ENCODE measurements at regions not wholly inside any gene's neighbourhood (a gene's known extent, or its start where the extent isn't known, plus 50 kb on each side); places are given as distances from the start of the nearest gene placed in this dataset.
"Not testable (repeated sequence)": the region's sequence is repeated elsewhere in the genome, so short reads cannot be mapped to it uniquely, and the experiment has no call there.

DNA sequence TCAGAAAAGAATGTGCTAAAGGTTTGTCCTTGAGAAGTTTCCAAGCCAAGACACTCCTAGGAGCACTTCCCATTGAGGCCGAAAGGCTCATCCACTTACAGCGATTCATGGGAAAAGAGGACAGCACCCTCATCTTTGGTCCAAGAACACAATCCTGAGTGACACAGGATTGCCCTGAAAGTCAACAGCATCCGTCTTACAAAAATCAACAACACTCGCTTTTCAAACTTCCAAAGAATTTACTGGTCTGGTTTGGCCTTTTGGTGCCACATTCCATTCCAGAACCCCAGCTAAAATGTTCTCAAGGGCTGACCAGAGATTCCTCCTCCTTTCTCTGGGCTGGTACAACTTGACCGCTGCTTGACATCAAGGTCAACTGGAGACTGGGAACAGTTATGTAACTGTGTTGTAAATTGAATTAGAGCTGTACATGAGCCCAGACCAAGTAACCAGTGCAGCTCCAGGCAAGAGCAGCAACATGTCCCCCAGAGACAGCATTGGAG, 415.8 kb upstream of the PIK3R1 start:
- H3K36me3 ChIP-seq, result no peaks in the 10 kb centered on the region
- intact Hi-C loops (cut with DNase I; ENCODE audit: low total_unique reads), result no loop called here
- no peaks in the 10 kb centered on the region for H3K27me3 ChIP-seq
- no peaks in the 10 kb centered on the region for H3K9me3 ChIP-seq
- TF ChIP-seq, protein P1, sequence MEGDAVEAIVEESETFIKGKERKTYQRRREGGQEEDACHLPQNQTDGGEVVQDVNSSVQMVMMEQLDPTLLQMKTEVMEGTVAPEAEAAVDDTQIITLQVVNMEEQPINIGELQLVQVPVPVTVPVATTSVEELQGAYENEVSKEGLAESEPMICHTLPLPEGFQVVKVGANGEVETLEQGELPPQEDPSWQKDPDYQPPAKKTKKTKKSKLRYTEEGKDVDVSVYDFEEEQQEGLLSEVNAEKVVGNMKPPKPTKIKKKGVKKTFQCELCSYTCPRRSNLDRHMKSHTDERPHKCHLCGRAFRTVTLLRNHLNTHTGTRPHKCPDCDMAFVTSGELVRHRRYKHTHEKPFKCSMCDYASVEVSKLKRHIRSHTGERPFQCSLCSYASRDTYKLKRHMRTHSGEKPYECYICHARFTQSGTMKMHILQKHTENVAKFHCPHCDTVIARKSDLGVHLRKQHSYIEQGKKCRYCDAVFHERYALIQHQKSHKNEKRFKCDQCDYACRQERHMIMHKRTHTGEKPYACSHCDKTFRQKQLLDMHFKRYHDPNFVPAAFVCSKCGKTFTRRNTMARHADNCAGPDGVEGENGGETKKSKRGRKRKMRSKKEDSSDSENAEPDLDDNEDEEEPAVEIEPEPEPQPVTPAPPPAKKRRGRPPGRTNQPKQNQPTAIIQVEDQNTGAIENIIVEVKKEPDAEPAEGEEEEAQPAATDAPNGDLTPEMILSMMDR (IDR thresholded peaks at IDR 0.05), result no peak
- TF ChIP-seq POLR2A (IDR thresholded peaks at IDR 0.05), result no peak
- peak overlapping the region; percentile 67 to 68 for H3K27ac ChIP-seq
- no peaks in the 10 kb centered on the region for H3K4me1 ChIP-seq
- DNase-seq, result peak; percentile 44 to 60
- no peak overlapping the region for H3K4me3 ChIP-seq

DNA sequence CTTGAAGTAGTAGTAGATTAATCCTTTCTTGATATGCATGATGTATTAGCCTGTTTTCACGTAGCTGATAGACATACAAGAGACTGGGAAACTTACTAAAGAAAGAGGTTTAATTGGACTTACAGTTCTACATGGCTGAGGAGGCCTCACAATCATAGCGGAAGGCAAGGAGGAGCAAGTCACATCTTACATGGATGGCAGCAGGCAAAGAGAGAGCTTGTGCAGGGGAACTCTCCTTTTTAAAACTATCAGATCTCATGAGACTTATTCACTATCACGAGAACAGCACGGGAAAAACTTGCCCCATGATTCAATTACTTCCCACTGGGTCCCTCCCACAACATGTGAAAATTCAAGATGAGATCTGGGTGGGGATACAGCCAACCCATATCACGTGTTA, 417.1 kb upstream of the PIK3R1 start:
- H3K27me3 ChIP-seq; H3K4me1 ChIP-seq; H3K4me3 ChIP-seq; H3K36me3 ChIP-seq; DNase-seq; H3K9me3 ChIP-seq; intact Hi-C loops (cut with DNase I; ENCODE audit: low total_unique reads): not testable (repeated sequence)
- H3K27ac ChIP-seq, result peak overlapping the region in 1 of 2 donors; percentile 68

DNA sequence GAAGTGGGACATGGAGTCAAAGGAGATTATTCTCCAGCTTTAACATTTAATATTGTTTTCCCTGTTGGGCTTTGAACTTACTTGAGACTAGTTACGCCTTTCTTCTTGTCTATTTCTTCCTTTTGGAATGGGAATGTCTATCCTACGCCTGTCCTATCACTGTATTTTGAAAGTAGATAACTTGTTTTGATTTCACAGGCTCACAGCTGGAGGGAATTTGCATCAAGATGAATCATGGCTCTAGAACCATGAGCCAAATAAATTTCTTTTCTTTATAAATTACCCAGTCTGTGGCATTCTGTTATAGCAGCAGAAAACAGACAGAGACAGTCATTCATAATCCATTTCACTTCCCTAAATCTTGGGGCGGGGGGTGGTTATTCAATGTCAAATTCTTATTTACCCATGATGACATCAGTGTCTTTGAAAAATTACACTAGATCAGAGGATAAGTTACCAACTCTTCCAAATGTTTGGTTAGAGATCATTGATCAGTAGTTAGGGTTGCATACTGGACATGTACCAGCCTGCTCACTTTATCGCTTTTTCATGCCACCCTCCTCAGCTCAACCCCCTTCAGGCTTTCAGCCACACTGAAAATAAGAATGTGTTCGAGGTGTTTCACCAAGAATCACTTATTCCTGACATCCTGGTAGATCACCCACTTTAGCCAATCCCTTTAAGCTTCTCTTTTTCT, 419.6 kb upstream of the PIK3R1 start:
- Histone ChIP-seq H3K36me3 (no peaks in the 10 kb centered on the region), H3K27ac (peak overlapping the region in 1 of 2 donors; percentile 5), H3K27me3 (no peaks in the 10 kb centered on the region), H3K4me1 (no peaks in the 10 kb centered on the region), H3K4me3 (no peak overlapping the region), H3K9me3 (no peaks in the 10 kb centered on the region)
- TF ChIP-seq, protein P1 (IDR thresholded peaks at IDR 0.05), result no peak
- no peak for TF ChIP-seq POLR2A (IDR thresholded peaks at IDR 0.05)
- DNase-seq, result no peak
- intact Hi-C loops (cut with DNase I; ENCODE audit: low total_unique reads), result no loop called here

DNA sequence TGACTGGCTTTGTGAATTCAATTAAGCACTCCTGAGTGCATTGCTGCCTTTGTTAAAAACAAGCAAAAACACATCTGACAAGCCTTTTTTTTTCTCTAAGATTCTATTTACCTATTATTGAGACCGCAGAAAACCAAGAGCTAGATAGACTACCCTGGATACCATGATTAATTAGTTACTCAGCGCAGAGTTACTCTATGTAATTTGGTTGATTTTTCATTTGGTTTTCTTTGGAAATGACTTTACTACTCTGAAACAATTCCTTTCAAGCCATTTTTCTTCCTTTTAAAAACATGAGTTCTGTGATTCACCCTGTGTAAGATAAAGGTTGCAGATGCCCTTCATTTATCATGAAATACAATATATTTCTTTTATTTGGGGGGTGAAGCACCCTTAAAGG, 421.6 kb upstream of the PIK3R1 start:
- Histone ChIP-seq H3K27me3 (no peaks in the 10 kb centered on the region), H3K9me3 (no peaks in the 10 kb centered on the region), H3K4me3 (no peak overlapping the region), H3K27ac (peak overlapping the region in 1 of 2 donors; percentile 22), H3K36me3 (no peaks in the 10 kb centered on the region), H3K4me1 (no peaks in the 10 kb centered on the region)
- no peak for DNase-seq
- intact Hi-C loops (cut with DNase I; ENCODE audit: low total_unique reads), result no loop called here
- TF ChIP-seq, protein P1 (IDR thresholded peaks at IDR 0.05), result no peak
- no peak for TF ChIP-seq POLR2A (IDR thresholded peaks at IDR 0.05)

DNA sequence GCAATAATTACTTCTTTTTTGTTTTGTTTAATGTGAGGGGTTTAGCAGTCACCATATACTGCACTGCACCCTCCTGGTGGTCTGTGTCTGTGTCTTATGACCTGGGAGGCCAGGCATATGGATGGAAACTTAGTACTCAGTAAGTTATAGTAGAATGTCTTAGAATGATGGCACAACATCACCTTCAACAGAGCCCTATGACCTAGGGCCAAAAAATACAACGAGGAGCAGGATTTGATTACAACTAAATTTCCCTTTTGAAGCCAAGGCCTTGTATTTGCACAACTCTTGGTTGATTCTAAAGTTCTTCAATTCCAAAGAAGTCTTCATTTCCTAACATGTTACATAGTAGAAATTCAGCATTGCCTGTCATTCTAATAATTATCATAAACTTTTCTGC, 422.1 kb upstream of the PIK3R1 start:
- no peaks in the 10 kb centered on the region for H3K27me3 ChIP-seq

More for the DNA sequence above, 422.1 kb upstream of the PIK3R1 start:
- no peak for DNase-seq
- no peaks in the 10 kb centered on the region for H3K9me3 ChIP-seq
- H3K36me3 ChIP-seq, result no peaks in the 10 kb centered on the region
- H3K4me1 ChIP-seq, result no peaks in the 10 kb centered on the region
- intact Hi-C loops (cut with DNase I; ENCODE audit: low total_unique reads), result no loop called here
- H3K4me3 ChIP-seq, result no peak overlapping the region
- TF ChIP-seq, protein P1 (IDR thresholded peaks at IDR 0.05), result no peak
- TF ChIP-seq POLR2A (IDR thresholded peaks at IDR 0.05), result no peak
- H3K27ac ChIP-seq, result peak overlapping the region in 1 of 2 donors; percentile 22

Data from uterus (tissue), 3 donors.